NCI-H345 (cell line): ENCODE measurements at regions not wholly inside any gene's neighbourhood (a gene's known extent, or its start where the extent isn't known, plus 50 kb on each side); places are given as distances from the start of the nearest gene placed in this dataset.
"Not testable (repeated sequence)": the region's sequence is repeated elsewhere in the genome, so short reads cannot be mapped to it uniquely, and the experiment has no call there.

Experiments
- DNase-seq: peaks from one replicate; lab custom pipeline; 2025; lab: John Stamatoyannopoulos, UW

DNA sequence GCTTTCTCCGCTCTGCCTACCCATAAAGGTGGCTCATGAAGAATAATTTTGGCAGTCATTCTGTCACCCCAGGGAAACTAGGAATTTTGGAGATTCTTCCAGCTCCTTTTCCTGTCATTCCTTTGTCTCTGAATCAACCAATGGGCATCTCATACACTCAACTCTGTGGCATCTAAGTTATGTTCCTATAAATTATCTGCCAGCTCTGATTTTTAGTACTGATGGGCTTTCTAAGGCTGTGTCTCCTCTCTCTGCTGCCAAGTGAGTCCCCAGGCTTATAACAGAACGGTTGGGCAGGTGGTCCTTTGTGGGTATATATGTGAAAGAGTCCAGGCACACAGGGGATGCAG, 226.8 kb downstream of the NMUR2 start:
- no peak for DNase-seq

DNA sequence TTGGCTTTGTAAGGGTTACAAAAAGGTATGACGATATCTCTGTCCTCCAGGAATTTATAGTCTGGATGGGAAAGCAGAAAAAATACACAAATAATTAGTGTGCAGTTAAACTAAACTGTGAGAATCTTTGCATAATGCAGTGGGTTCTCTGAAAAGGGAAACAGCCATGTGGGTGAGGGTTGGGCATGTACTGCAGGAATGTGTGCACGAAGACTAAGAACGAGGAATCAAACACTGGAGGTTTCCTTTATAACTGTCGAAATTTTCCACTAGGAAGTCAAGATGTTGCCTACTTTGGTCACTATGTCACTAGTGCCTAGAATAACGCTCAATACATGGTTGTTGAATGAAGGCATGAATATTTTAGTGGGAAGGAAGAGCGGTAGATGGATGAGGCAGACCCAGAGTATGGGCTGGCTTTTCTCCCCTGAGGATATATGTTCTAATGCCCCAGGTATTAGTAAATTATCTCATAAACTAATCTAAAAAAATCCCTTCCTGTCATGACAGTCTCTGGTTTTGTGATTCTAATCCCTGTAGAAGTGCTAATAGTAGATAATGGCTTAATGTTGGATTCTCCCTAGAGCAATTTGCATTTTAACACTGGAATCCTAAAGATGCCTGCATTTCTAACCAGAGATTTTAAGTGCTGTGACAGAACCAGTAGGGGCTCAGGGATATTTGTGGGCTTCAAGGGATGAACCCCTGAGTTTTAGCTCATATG, 227.3 kb downstream of the NMUR2 start:
- no peak for DNase-seq

DNA sequence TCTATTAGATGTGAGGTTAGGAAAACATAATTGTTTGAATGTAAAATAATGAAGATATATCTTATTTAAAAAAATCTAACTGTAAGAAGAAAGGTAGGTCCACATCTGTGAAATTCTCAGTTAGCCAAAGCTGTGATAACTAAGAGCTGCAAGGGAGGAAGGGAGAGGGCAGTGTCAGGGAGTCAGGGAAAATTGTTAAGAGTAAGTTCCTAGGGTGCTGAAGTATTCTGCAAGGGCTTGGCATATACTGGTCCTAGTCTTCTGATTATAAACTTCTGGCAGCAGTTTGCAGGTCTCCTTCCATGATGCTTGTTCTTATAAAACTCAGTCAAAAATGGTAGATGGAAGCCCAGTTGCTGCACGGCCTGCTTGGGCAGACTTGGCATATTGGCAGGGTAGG, 233.2 kb downstream of the NMUR2 start:
- no peak for DNase-seq

DNA sequence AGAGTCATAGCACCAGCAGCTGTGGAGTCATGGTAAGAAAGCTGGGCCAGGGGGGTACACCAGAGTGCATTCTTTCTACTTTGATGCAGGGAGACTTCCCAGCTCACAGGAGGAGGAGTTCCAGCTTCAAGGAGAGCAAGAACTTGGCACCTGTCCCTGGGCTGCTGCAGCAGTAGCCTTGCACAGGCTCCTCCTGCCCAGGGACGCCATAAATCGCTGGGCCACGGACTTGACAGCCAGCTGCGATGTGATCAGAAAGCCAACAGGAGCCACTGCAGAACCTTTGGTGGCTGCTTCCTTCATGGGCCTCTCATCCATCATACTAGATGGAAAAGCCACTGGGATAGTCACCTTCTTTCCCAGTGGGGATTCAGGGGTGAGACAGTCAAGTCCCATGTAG, 234.7 kb downstream of the NMUR2 start:
- DNase-seq: no peak

DNA sequence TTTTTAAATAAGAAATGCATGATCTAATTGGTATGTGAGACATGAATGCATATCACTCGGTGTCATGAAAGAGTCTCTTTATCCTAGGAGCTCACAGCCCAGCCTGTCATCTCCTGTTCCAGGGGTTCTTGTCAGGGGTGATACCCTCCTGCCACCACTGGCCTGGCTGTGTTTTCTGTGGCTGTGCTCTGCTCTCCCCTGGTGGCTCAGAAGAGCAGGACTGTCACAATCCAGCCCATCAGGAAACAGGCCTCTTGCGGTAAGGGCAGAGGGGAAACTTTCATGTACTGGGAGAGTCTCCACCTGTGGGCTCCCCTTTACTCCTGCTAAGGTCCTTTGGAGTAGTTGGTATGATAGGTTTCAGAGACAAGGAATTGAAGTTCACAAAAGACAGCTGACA, 240.2 kb upstream of the GLRA1 start:
- DNase-seq: no peak

DNA sequence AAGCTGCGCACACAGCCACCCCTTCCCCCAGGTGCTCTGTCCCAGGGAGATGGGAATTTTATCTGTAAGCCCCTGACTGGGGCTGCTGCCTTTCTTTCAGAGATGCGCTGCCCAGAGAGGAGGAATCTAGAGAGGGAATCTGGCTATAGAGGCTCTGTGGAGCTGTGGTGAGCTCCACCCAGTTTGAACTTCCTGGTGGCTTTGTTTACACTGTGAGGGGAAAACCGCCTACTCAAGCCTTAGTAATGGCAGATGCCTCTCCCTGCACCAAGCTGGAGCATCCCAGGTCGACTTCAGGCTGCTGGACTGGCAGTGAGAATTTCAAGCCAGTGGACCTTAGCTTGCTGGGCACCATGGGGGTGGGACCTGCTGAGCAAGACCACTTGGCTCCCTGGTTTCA, 235.2 kb upstream of the GLRA1 start:
- DNase-seq: not testable (repeated sequence)

DNA sequence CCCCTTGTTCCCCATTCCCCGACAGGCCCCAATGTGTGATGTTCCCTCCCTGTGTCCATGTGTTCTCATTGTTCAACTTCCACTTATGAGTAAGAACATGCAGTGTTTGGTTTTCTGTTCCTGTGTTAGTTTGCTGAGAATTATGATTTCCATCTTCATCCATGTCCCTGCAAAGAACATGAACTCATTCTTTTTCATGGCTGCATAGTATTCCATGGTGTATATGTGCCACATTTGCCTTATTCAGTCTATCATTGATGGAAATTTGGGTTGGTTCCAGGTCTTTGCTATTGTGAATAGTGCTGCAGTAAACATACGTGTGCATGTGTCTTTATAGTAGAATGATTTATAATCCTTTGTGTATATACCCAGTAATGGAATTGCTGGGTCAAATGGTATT, 229.8 kb upstream of the GLRA1 start:
- not testable (repeated sequence) for DNase-seq

DNA sequence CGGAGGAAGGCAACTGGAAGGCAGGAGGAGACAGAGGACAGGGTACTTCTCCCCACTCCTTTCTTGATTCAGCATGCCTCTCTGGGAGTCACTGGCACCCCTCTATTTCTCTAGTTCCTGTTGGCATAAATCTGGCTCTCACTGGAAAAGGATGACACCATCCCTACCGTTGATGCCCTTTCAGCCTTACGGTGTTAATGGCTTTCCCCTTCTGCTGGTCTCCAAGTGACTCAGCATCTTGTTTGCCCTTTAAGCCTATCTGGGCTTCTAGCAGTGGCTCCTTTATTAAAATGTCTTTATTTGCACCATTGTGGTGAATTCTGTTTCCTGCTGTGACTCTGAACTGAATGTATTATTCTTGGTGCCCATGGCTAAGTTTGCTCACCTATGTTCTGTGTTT, 227.3 kb upstream of the GLRA1 start:
- DNase-seq: no peak

DNA sequence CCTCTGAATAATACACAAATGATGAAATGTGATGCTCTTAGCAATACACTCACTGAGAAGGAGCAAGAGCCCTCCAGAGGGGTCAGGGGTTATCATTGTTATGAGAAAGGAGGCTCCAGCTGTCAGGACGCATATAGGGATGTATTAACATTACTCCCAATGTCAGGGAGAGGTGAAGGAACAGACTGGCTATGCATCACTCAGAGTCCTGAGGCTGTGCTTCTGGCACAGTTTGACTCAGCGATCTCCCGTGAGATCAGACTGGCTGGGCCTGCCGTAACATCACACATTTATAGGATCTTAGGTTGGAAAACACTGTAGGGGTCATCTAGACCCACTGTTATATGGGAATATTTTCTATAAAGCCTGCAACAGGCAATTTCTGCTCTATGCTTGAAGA, 226.5 kb upstream of the GLRA1 start:
- no peak for DNase-seq

DNA sequence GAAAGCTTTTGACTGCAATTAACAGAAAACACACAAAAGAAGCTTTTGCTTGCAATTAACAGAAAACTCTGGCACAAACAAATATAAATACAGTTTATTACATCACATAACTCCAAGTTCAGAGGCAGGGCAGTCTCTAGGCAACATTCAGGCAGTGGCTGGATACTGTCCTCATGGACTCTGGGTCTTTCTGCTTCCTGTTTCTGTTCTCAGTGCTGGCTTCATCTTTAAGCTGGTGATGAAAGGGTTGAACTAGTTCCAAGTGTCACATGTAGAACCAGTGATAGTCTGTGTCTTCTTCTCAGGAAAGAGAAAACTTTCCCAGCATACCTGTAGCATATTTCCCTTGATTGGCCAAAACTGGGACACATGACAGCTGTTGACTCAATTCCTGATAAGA, 222.6 kb upstream of the GLRA1 start:
- no peak for DNase-seq

DNA sequence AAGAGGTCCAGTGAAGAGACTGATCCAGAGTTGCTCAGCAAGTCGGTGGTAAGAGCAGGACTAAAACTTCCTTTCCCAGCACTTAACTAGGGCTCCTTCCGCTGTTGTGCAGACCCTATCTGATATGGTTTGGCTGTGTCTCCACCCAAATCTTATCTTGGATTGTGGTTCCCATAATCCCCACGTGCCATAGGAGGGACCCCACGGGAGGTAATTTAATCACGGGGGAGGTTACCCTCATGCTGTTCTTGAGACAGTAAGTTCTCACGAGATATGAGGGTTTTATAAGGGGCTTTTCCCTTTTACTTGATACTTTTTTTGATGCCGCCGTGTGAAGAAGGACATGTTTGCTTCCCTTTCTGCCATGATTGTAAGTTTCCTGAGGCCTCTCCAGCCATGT, 221.9 kb upstream of the GLRA1 start:
- no peak for DNase-seq

DNA sequence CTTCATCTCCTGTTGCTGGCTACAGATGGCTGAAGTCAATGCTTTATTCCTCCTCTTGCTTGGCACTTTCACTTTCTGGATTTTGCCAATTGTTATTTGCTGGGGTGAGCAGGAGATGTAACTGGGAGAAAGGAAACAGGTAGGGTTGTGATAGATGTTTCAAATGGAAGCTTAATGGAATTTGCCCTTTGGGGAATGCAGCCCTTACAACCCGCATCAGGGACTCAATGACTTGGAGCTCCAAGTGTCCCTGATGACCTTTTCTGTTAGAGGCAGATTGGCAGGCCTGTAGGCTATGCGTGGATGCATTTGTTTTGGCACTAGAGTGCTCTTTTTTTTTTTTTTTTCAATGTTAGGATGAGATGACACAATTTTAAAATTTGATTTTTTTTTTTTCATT, 219.9 kb upstream of the GLRA1 start:
- DNase-seq: no peak

DNA sequence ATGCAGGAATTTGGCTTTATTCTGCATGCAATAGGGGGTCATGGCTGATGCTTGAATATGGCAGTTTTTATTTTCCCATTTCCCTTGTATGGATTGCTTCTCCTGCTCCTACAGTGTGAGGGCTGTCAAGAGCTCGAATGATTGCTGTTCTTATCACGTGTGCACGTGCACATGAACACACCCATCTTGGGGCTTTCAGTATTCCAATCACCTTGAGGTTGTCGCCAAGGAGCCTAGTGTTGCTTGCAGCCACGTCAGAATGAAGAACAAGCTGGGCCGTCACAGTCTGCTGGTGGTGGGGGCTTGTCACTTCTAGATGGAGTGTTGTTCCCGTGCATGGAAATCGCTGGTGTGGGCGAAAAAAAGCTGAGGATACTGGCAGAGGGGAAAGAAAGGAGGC, 219.4 kb upstream of the GLRA1 start:
- DNase-seq: no peak

DNA sequence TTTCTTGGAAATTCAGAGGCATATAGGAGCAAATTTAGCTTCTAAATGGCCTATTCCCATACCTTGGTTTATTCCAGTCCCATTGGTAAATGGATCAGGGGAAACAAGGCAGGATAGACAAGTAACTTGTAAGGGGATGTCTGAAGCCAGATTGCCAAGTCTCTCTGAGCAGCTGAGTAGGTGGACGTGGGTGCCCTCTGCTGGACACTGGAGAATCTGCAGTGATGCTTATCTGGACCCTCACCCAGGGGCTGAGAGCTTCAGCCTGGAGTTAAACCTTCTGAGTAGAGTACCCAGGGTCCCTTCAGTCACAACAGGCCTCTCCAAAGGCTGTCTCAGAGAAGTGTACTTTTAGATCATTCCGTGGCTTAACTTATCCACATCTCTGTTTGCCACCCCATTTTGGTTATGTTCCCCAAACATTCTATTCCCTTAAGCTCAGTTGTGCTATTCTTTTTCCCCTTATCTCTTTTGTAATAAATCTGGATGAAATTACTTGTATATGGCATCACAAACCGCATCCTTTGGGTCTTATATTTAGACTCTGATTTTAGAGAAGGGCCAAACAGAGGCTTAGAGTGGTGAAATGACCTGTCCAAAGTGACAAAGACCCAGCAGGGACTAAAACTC, 218.3 kb upstream of the GLRA1 start:
- DNase-seq: peak; percentile 73

DNA sequence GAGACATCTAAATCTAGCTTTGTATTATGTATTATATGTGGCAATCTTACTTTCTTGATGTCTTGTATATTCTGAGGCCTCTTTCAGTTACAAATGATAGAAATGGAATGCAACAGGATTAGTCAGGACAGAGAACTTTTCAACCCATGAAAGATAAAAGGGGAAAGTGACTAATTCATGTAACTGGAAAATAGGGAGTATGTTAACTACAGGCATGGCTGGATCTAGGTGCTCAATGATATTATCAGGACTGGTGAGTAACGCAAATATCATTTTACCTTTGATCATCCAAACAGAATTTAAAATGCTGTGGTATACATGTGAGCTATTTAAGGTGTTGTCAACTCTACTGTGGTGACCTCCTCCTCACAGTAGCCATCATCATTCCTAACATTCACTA, 215.7 kb upstream of the GLRA1 start:
- no peak for DNase-seq

DNA sequence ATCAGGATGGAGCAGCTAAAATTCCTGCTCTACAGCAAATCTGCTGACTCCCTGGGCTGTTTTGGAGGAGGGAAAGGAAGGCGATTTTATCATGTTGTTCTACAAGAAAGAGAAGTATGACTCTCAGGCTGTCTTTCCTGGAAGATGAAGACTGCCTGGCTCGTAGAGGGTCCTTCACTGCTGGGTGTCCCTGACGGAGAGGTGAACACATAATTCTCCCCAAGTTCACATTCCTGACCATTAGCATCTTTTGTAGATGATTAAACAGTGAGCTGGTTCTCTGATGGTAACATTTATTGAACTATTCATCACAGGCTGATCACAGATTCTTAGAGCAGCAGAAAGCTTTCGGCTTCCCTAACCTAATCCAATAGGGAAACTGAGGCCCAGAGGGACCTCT, 212.4 kb upstream of the GLRA1 start:
- no peak for DNase-seq

DNA sequence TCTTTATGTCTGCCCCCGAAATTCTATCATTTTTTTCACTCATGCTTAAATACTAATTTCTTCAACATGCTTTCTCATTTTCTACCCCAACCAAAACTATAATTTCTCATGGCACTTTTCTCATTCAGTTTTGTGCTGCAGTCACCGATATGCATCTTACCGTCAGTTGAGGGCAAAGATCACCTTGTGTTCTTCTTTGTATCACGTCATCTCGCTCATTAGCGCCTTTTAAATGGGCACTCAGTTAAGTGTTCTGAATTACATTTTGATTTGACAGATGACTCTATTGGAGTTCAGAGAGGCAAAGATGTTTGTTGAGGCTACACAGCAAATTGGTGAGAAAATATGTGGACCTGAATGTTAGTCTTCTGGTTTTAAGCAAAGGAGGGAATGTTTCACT, 211.7 kb upstream of the GLRA1 start:
- no peak for DNase-seq

DNA sequence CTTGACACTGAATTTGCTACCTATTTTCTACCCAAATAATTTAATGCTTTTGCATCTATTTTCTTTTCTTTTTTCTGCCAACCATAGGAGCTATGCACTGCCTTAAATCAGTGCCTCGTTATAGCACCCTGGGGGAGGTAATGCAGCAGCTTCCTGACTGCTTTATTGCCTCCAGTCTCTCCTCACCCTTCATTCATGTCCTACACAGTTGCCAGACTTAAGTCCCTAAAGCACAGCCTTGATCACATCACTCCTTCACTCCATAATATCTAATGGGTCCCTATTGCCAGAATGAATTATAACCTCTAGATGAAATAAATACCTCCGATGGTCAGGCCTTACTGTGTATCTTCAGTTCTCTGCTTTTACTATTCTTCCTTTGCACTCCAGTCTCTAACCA, 211.2 kb upstream of the GLRA1 start:
- no peak for DNase-seq

DNA sequence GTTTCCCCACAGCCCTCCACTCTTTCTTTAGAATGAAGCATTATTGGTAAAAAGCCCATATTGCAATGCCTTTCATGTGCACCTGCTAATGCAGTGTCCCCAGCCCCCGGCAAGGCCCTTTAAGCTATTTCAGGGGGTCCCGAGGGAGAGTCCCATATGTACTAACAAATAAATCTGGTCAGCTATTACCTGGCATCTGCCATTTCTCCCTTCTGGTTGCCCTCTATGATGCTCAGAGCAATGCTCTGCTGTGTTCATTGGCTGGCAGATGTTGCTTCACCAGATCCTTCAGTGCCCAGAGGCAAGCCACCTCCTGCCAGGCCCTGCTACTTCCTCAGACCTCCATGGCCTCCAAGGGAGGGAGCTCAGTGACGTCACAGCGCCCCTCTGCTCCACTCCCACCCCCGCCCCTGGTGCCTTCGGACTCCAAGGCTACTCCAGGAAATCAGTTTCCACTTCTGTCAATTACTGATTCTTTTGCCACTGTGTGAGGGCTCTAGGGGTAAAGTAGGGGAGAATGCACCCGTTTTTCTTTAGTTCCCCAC, 201.1 kb upstream of the GLRA1 start:
- no peak for DNase-seq

DNA sequence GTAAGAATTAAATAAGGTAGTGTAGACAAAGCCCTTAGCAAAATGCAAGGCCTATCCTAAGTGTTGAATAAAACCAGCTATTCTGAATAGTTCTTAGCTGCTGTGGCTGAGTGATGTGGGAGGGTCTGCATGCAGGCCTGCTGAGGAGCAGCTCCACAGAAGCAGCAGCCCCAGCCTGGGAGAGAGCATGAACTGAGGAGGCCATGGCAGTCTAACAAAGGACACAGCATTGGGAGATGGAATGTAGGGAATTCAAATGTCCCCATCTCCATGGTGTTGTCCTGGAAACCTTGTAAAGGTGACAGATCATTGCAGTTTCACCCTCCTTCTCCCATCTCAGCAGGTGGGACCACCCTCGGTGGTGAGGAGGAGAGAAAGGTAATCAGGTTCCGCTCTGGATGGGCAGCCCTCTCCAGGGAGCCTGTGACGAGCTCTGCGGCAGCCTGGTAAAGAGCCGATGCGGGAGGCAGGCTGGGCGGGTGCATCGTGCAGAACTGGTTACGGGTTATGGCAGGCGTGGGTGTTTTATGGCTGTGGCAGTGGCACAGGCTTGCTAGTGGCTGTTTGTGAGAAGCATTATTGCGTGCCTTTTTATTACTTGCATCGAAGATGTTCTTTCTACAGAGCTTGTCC, 199.9 kb upstream of the GLRA1 start:
- peak; percentile 77 for DNase-seq

DNA sequence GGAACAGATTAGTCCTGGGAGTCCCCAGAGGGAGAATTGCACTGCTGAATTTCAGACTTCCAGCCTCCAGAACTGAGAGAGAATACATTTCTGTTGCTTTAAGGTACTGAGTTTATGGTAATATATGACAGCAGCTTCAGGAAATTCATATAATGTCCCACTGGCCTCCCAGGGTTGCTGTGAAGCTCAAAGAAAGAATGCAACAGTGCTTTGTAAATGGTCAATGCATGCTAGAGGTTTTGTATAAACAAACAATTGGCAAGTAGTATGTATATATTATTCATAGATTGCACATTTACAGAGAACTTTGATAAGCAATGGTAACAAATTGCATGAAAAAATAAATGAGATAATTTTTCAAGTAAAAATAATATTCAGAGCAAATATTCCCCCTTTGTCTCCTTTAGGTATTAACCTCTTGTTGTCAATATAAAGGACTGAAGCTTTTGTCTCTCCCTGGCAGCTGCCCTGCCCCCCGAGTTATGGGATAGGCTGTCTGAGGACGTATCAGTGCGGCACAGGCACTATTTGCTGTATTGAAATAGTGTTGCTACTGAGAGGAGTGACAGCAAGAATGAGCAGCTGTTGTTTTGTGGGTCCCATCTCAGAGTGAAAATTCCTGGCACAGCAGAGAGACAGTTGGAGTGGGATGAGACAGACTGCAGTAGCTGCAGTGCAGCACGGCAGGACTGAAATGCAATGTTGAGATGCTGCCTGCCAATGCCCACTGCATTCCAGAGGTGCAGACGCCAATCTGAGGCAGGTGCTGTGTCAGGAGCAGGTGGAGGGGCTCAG, 194.2 kb upstream of the GLRA1 start:
- no peak for DNase-seq

DNA sequence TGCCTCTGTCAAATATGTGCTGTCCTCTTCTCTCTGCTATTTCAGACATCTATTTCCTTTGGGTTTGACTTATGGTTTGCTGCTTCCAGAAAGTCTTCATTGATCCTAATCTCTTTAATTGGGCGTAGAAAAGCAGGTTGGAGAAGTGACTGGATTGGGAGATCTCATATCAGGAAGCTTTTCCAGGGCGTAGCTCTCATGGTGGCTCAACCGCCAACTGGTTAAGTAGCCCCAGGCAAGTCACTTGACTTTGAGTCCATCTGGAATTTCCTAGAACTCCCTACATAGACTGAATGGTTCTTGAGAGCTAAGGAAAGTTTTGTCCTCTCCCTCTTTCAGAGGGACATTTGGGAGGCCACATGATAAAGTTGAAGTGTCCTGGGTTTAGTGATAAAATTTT, 192.3 kb upstream of the GLRA1 start:
- DNase-seq: peak; percentile 72

DNA sequence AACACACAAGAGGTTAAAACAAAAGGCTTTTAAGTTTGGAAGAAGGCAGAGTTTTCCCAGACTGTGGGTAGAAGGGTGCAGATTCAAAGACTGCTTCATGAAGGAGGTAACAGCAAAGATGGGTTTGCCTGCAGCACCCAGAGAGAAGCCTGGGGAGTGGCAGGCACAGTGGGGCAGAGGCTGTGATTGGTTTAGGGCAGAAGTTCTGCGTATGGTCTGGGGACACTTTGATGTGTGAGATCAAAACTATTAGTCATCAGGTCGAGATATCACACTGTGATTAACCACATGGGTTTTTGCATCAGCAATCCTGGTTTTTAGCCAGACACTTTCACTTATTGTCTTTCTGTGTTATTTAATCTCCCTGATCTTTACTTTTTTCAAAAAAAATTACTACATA, 188.8 kb upstream of the GLRA1 start:
- no peak for DNase-seq
